ENCODE measurements at regions not wholly inside any gene's neighbourhood (a gene's known extent, or its start where the extent isn't known, plus 50 kb on each side); places are given as distances from the start of the nearest gene placed in this dataset.

- H3K27me3 ChIP-seq (ENCODE audit: low read length): no peaks in the 10 kb centered on the region
- H3K9me3 ChIP-seq (ENCODE audit: insufficient read depth, low read length): no peaks in the 10 kb centered on the region
- H3F3A ChIP-seq (ENCODE audit: insufficient read depth): no peaks in the 10 kb centered on the region
- H3K4me2 ChIP-seq (ENCODE audit: low read depth, low read length, poor library complexity, severe bottlenecking): no peak overlapping the region
- no peak overlapping the region for H3K27ac ChIP-seq (ENCODE audit: low read depth, low read length)
- no peaks in the 10 kb centered on the region for H4K20me1 ChIP-seq (ENCODE audit: low read depth, low read length)
- H3K9ac ChIP-seq (ENCODE audit: low read length): no peak overlapping the region
- H3K79me2 ChIP-seq (ENCODE audit: insufficient read depth, low read length): no peaks in the 10 kb centered on the region
- H3K4me3 ChIP-seq (ENCODE audit: insufficient read depth, low read length, poor library complexity, severe bottlenecking): no peak overlapping the region
- TF ChIP-seq EZH2phosphoT487 (conservative IDR thresholded peaks at IDR 0.05; ENCODE audit: low read length): no peak
- no peak overlapping the region for H2AFZ ChIP-seq (ENCODE audit: low read depth, low read length, severe bottlenecking)
- no peaks in the 10 kb centered on the region for H3K9me2 ChIP-seq (replicated peaks; ENCODE audit: insufficient read depth, low read length)
- H3K36me3 ChIP-seq (ENCODE audit: low read length): no peaks in the 10 kb centered on the region
Measured at GRCh38 chr10:109474261-109474660, 449.1 kb downstream of the XPNPEP1 start.

GRCh38 chr10:109467551-109467950 is 455.8 kb downstream of the XPNPEP1 start:
- Histone ChIP-seq H3K4me2 (ENCODE audit: low read depth, low read length, poor library complexity, severe bottlenecking) (no peak overlapping the region), H3K9me3 (ENCODE audit: insufficient read depth, low read length) (no peaks in the 10 kb centered on the region; the same call in 1 of the 2 replicates), H4K20me1 (ENCODE audit: low read depth, low read length) (no peaks in the 10 kb centered on the region), H3K4me3 (ENCODE audit: insufficient read depth, low read length, poor library complexity, severe bottlenecking) (no peak overlapping the region), H3K36me3 (ENCODE audit: low read length) (no peaks in the 10 kb centered on the region), H3K79me2 (ENCODE audit: insufficient read depth, low read length) (no peaks in the 10 kb centered on the region), H3K9ac (ENCODE audit: low read length) (no peak overlapping the region), H3F3A (ENCODE audit: insufficient read depth) (no peaks in the 10 kb centered on the region), H3K27me3 (ENCODE audit: low read length) (no peaks in the 10 kb centered on the region), H3K27ac (ENCODE audit: low read depth, low read length) (no peak overlapping the region), H3K9me2 (replicated peaks; ENCODE audit: insufficient read depth, low read length) (no peaks in the 10 kb centered on the region), H2AFZ (ENCODE audit: low read depth, low read length, severe bottlenecking) (no peak overlapping the region)
- no peak for TF ChIP-seq EZH2phosphoT487 (conservative IDR thresholded peaks at IDR 0.05; ENCODE audit: low read length)
- TF ChIP-seq CTCF (IDR thresholded peaks at IDR 0.05; ENCODE audit: insufficient read depth, low read length, poor library complexity, severe bottlenecking): no peak

GRCh38 chr10:109464949-109465348 is 458.4 kb downstream of the XPNPEP1 start:
- no peak for TF ChIP-seq EZH2phosphoT487 (conservative IDR thresholded peaks at IDR 0.05; ENCODE audit: low read length)
- no peak for TF ChIP-seq CTCF (IDR thresholded peaks at IDR 0.05; ENCODE audit: insufficient read depth, low read length, poor library complexity, severe bottlenecking)

GRCh38 chr10:109457302-109457638 is 466.0 kb downstream of the XPNPEP1 start:
- Histone ChIP-seq H3K4me2 (ENCODE audit: low read depth, low read length, poor library complexity, severe bottlenecking) (no peak overlapping the region), H3K9me2 (replicated peaks; ENCODE audit: insufficient read depth, low read length) (no peaks in the 10 kb centered on the region), H2AFZ (ENCODE audit: low read depth, low read length, severe bottlenecking) (no peak overlapping the region), H3K36me3 (ENCODE audit: low read length) (no peaks in the 10 kb centered on the region), H3F3A (ENCODE audit: insufficient read depth) (no peaks in the 10 kb centered on the region), H3K27me3 (ENCODE audit: low read length) (no peaks in the 10 kb centered on the region), H3K27ac (ENCODE audit: low read depth, low read length) (no peak overlapping the region), H3K4me3 (ENCODE audit: insufficient read depth, low read length, poor library complexity, severe bottlenecking) (no peak overlapping the region), H3K79me2 (ENCODE audit: insufficient read depth, low read length) (no peaks in the 10 kb centered on the region), H3K9ac (ENCODE audit: low read length) (no peak overlapping the region), H3K9me3 (ENCODE audit: insufficient read depth, low read length) (no peaks in the 10 kb centered on the region), H4K20me1 (ENCODE audit: low read depth, low read length) (no peaks in the 10 kb centered on the region)
- no peak for TF ChIP-seq CTCF (IDR thresholded peaks at IDR 0.05; ENCODE audit: insufficient read depth, low read length, poor library complexity, severe bottlenecking)
- TF ChIP-seq EZH2phosphoT487 (conservative IDR thresholded peaks at IDR 0.05; ENCODE audit: low read length): no peak

More at GRCh38 chr10:109464949-109465348, 458.4 kb downstream of the XPNPEP1 start:
- Histone ChIP-seq H3K9me3 (ENCODE audit: insufficient read depth, low read length) (no peaks in the 10 kb centered on the region; the same call in 1 of the 2 replicates), H3K9ac (ENCODE audit: low read length) (no peak overlapping the region), H4K20me1 (ENCODE audit: low read depth, low read length) (no peaks in the 10 kb centered on the region), H2AFZ (ENCODE audit: low read depth, low read length, severe bottlenecking) (no peak overlapping the region), H3K4me3 (ENCODE audit: insufficient read depth, low read length, poor library complexity, severe bottlenecking) (no peak overlapping the region), H3K27me3 (ENCODE audit: low read length) (no peaks in the 10 kb centered on the region), H3F3A (ENCODE audit: insufficient read depth) (no peaks in the 10 kb centered on the region), H3K27ac (ENCODE audit: low read depth, low read length) (no peak overlapping the region), H3K9me2 (replicated peaks; ENCODE audit: insufficient read depth, low read length) (no peaks in the 10 kb centered on the region), H3K4me2 (ENCODE audit: low read depth, low read length, poor library complexity, severe bottlenecking) (no peak overlapping the region), H3K79me2 (ENCODE audit: insufficient read depth, low read length) (no peaks in the 10 kb centered on the region), H3K36me3 (ENCODE audit: low read length) (no peaks in the 10 kb centered on the region)
